ENCODE measurements at regions not wholly inside any gene's neighbourhood (a gene's known extent, or its start where the extent isn't known, plus 50 kb on each side); places are given as distances from the start of the nearest gene placed in this dataset.

GRCh38 chr13:74338341-74338740, 204.1 kb upstream of the KLF12 start:
- TF ChIP-seq CTCF (IDR thresholded peaks at IDR 0.05; ENCODE audit: low read depth, low read length) (no peak), MAX (IDR thresholded peaks at IDR 0.05; ENCODE audit: low read depth, low read length) (no peak)

All from NB4 (cell line).